AG04449 (cell line): ENCODE measurements at regions not wholly inside any gene's neighbourhood (a gene's known extent, or its start where the extent isn't known, plus 50 kb on each side); places are given as distances from the start of the nearest gene placed in this dataset.

Source experiments
- CTCF ChIA-PET: fragments of 350-600 bp; formaldehyde crosslinking; extraction: SDS; loops from one replicate; lab custom pipeline; 2021; ENCODE audit warnings: antibody characterized with exemption; lab: Yijun Ruan, JAX
- POLR2A ChIA-PET: fragments of 400-600, 350-600 bp; formaldehyde crosslinking; extraction: SDS; loops from one replicate; lab custom pipeline; 2020; ENCODE audit warnings: antibody characterized with exemption, inconsistent platforms; lab: Yijun Ruan, JAX
- DNase-seq: peaks from one replicate; pipeline ENCODE4 v3.0.0-alpha.2; 2010; ENCODE audit warnings: low read depth, low spot score
- H3K4me3 ChIP-seq: 2 replicates; pipeline ENCODE4 v1.5.1; 2011; ENCODE audit warnings: low read depth, mild to moderate bottlenecking, control low read depth, low read length
- CTCF ChIP-seq: IDR thresholded peaks from one replicate; pipeline ENCODE4 v1.5.1; 2011; ENCODE audit warnings: mild to moderate bottlenecking, moderate library complexity, low read length, control low read depth, inconsistent platforms; ENCODE audit not compliant: insufficient read depth; ENCODE audit errors: missing control alignments

GRCh38 chr6:41430875-41431274, 95.5 kb downstream of the NCR2 start:
- peak; percentile 33 for DNase-seq
- POLR2A ChIA-PET, result interaction anchor here (0.8 kb wide), 1 partner anchor 148 kb away, joined by 4 read pairs; no protein-coding TSS in a partner anchor
- TF ChIP-seq CTCF, result no peak
- H3K4me3 ChIP-seq, result no peak overlapping the region
- CTCF ChIA-PET, result interaction anchor here (0.9 to 3.0 kb wide), 9 partner anchors 10 to 254 kb away, joined by 3 to 16 read pairs (median 4); no protein-coding TSS in a partner anchor

GRCh38 chr6:41432280-41432679, 96.9 kb downstream of the NCR2 start:
- H3K4me3 ChIP-seq, result no peak overlapping the region
- no peak for TF ChIP-seq CTCF
- ChIA-PET CTCF (interaction anchor here (0.9 to 3.0 kb wide), 4 partner anchors 8 to 159 kb away, joined by 3 to 12 read pairs (median 4); no protein-coding TSS in a partner anchor), POLR2A (no interaction called here)
- DNase-seq, result no peak

- POLR2A ChIA-PET, result no interaction called here
- H3K4me3 ChIP-seq, result no peak overlapping the region
- DNase-seq, result no peak
- CTCF ChIA-PET, result interaction anchor here (0.9 to 1.2 kb wide), 3 partner anchors 10 to 168 kb away, joined by 3 to 4 read pairs (median 3); no protein-coding TSS in a partner anchor
- TF ChIP-seq CTCF, result no peak
Measured at GRCh38 chr6:41434803-41435481, 99.5 kb downstream of the NCR2 start.

- no peak for DNase-seq
- POLR2A ChIA-PET, result no interaction called here
- CTCF ChIA-PET, result interaction anchor here (1.0 to 2.6 kb wide), 3 partner anchors 10 to 165 kb away, joined by 3 to 16 read pairs (median 3); no protein-coding TSS in a partner anchor
- TF ChIP-seq CTCF, result no peak
- no peak overlapping the region for H3K4me3 ChIP-seq
Measured at GRCh38 chr6:41437604-41438003, 102.2 kb downstream of the NCR2 start.

- ChIA-PET POLR2A (no interaction called here), CTCF (interaction anchor here (1.0 to 2.6 kb wide), 4 partner anchors 14 to 349 kb away, joined by 3 to 16 read pairs (median 4); partner anchors contain the start of gene TOMM6)
- no peak for TF ChIP-seq CTCF
Measured at GRCh38 chr6:41438746-41439145, 103.3 kb downstream of the NCR2 start.

More at GRCh38 chr6:41438746-41439145, 103.3 kb downstream of the NCR2 start:
- no peak overlapping the region for H3K4me3 ChIP-seq
- DNase-seq, result no peak
